HepG2 (cell line): ENCODE measurements at regions not wholly inside any gene's neighbourhood (a gene's known extent, or its start where the extent isn't known, plus 50 kb on each side); places are given as distances from the start of the nearest gene placed in this dataset.

Experiments used
- KDM3A ChIP-seq: IDR thresholded peaks from 2 replicates; pipeline ENCODE4 v1.6.1; 2018; ENCODE audit warnings: low read depth, missing compliant biosample characterization
- PRPF4 ChIP-seq: fragments of 200-400 bp; formaldehyde crosslinking; IDR thresholded peaks from 2 replicates; pipeline ENCODE4 v1.6.1; 2016; ENCODE audit warnings: low read length, low read depth; ENCODE audit not compliant: poor library complexity, severe bottlenecking

DNA sequence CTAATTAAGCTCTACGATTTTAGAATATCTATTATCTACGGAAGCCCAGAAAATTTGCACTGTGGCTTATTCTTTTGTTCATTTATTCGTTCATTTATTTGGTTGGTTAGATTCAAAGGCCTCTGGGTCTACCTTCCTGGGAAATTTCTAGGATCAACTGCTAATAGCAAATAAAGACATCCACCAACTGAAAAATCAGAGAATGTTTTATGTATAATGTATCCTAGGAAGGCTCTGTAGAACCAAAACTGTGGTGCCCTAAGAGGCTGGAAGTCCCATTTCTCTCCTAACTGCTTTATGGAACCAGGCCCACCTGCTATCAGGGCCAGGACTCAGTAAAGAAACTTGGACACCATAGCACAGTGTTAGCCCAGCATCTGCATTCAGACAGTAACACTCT, 923.4 kb upstream of the AUTS2 start:
- TF ChIP-seq PRPF4, result no peak
- no peak for TF ChIP-seq KDM3A (CRISPR knock-in tag)
